ENCODE measurements at regions not wholly inside any gene's neighbourhood (a gene's known extent, or its start where the extent isn't known, plus 50 kb on each side); places are given as distances from the start of the nearest gene placed in this dataset.

- Histone ChIP-seq H3K4me3 (no peak overlapping the region), H3K27me3 (no peaks in the 10 kb centered on the region), H3K4me1 (no peaks in the 10 kb centered on the region), H3K9me3 (replicated peaks) (no peaks in the 10 kb centered on the region), H3K27ac (no peak overlapping the region), H3K36me3 (no peaks in the 10 kb centered on the region)
- DNase-seq: no peak
Measured at GRCh38 chr10:57972783-57973182, 294.9 kb downstream of the IPMK start.

- H3K9me3 ChIP-seq (replicated peaks): no peaks in the 10 kb centered on the region
- no peaks in the 10 kb centered on the region for H3K36me3 ChIP-seq
- no peak overlapping the region for H3K27ac ChIP-seq
- no peaks in the 10 kb centered on the region for H3K4me1 ChIP-seq
- H3K4me3 ChIP-seq: no peak overlapping the region
- H3K27me3 ChIP-seq: no peaks in the 10 kb centered on the region
- DNase-seq: no peak
Measured at GRCh38 chr10:57968328-57969016, 299.2 kb downstream of the IPMK start.

GRCh38 chr10:57964351-57964750 lies 303.3 kb downstream of the IPMK start:
- Histone ChIP-seq H3K27me3 (no peaks in the 10 kb centered on the region), H3K4me1 (no peaks in the 10 kb centered on the region), H3K36me3 (no peaks in the 10 kb centered on the region), H3K27ac (no peak overlapping the region), H3K9me3 (replicated peaks) (no peaks in the 10 kb centered on the region), H3K4me3 (no peak overlapping the region)
- DNase-seq: no peak

GRCh38 chr10:57963546-57963945 lies 304.1 kb downstream of the IPMK start:
- H3K27me3 ChIP-seq: no peaks in the 10 kb centered on the region
- H3K36me3 ChIP-seq: no peaks in the 10 kb centered on the region
- H3K27ac ChIP-seq: no peak overlapping the region
- H3K4me3 ChIP-seq: no peak overlapping the region
- DNase-seq: no peak
- no peaks in the 10 kb centered on the region for H3K9me3 ChIP-seq (replicated peaks)
- no peaks in the 10 kb centered on the region for H3K4me1 ChIP-seq

GRCh38 chr10:57962839-57963238 lies 304.9 kb downstream of the IPMK start:
- Histone ChIP-seq H3K36me3 (no peaks in the 10 kb centered on the region), H3K27me3 (no peaks in the 10 kb centered on the region), H3K27ac (no peak overlapping the region), H3K9me3 (replicated peaks) (no peaks in the 10 kb centered on the region), H3K4me1 (no peaks in the 10 kb centered on the region), H3K4me3 (no peak overlapping the region)
- no peak for DNase-seq

GRCh38 chr10:57961487-57961886 lies 306.2 kb downstream of the IPMK start:
- Histone ChIP-seq H3K4me3 (no peak overlapping the region), H3K4me1 (no peaks in the 10 kb centered on the region), H3K9me3 (replicated peaks) (no peaks in the 10 kb centered on the region), H3K27ac (no peak overlapping the region), H3K27me3 (no peaks in the 10 kb centered on the region), H3K36me3 (no peaks in the 10 kb centered on the region)
- DNase-seq: no peak

GRCh38 chr10:57960406-57960805 lies 307.3 kb downstream of the IPMK start:
- no peaks in the 10 kb centered on the region for H3K9me3 ChIP-seq (replicated peaks)
- no peaks in the 10 kb centered on the region for H3K36me3 ChIP-seq
- no peak overlapping the region for H3K4me3 ChIP-seq
- no peak overlapping the region for H3K27ac ChIP-seq
- no peaks in the 10 kb centered on the region for H3K4me1 ChIP-seq
- DNase-seq: no peak
- no peaks in the 10 kb centered on the region for H3K27me3 ChIP-seq

GRCh38 chr10:57959318-57960006 lies 308.2 kb downstream of the IPMK start:
- no peaks in the 10 kb centered on the region for H3K27me3 ChIP-seq
- no peak for DNase-seq
- no peaks in the 10 kb centered on the region for H3K36me3 ChIP-seq
- no peaks in the 10 kb centered on the region for H3K4me1 ChIP-seq
- H3K4me3 ChIP-seq: no peak overlapping the region
- no peak overlapping the region for H3K27ac ChIP-seq
- no peaks in the 10 kb centered on the region for H3K9me3 ChIP-seq (replicated peaks)

- Histone ChIP-seq H3K27ac (no peak overlapping the region), H3K4me3 (no peak overlapping the region), H3K27me3 (no peaks in the 10 kb centered on the region), H3K36me3 (no peaks in the 10 kb centered on the region), H3K4me1 (no peaks in the 10 kb centered on the region), H3K9me3 (replicated peaks) (no peaks in the 10 kb centered on the region)
- DNase-seq: no peak
Measured at GRCh38 chr10:57955076-57955475, 312.6 kb downstream of the IPMK start.

- Histone ChIP-seq H3K27me3 (no peaks in the 10 kb centered on the region), H3K4me1 (no peaks in the 10 kb centered on the region), H3K27ac (no peak overlapping the region), H3K36me3 (no peaks in the 10 kb centered on the region), H3K4me3 (no peak overlapping the region), H3K9me3 (replicated peaks) (no peaks in the 10 kb centered on the region)
- DNase-seq: no peak
Measured at GRCh38 chr10:57952741-57953140, 315.0 kb downstream of the IPMK start.

GRCh38 chr10:57950442-57950974 lies 317.2 kb downstream of the IPMK start:
- H3K4me1 ChIP-seq: no peaks in the 10 kb centered on the region
- H3K27ac ChIP-seq: no peak overlapping the region
- H3K27me3 ChIP-seq: no peaks in the 10 kb centered on the region
- H3K4me3 ChIP-seq: no peak overlapping the region
- H3K36me3 ChIP-seq: no peaks in the 10 kb centered on the region
- H3K9me3 ChIP-seq (replicated peaks): no peaks in the 10 kb centered on the region
- no peak for DNase-seq

GRCh38 chr10:57948796-57949195 lies 318.9 kb downstream of the IPMK start:
- H3K27me3 ChIP-seq: no peaks in the 10 kb centered on the region
- no peaks in the 10 kb centered on the region for H3K36me3 ChIP-seq
- no peaks in the 10 kb centered on the region for H3K9me3 ChIP-seq (replicated peaks)
- no peak for DNase-seq
- H3K4me1 ChIP-seq: no peaks in the 10 kb centered on the region
- no peak overlapping the region for H3K4me3 ChIP-seq
- H3K27ac ChIP-seq: no peak overlapping the region

- Histone ChIP-seq H3K36me3 (no peaks in the 10 kb centered on the region), H3K27me3 (no peaks in the 10 kb centered on the region), H3K9me3 (replicated peaks) (no peaks in the 10 kb centered on the region), H3K27ac (no peak overlapping the region), H3K4me3 (no peak overlapping the region), H3K4me1 (no peaks in the 10 kb centered on the region)
- no peak for DNase-seq
Measured at GRCh38 chr10:57946833-57947232, 320.9 kb downstream of the IPMK start.

GRCh38 chr10:57943701-57944100 lies 324.0 kb downstream of the IPMK start:
- no peak for DNase-seq
- no peaks in the 10 kb centered on the region for H3K4me1 ChIP-seq
- no peak overlapping the region for H3K4me3 ChIP-seq
- no peaks in the 10 kb centered on the region for H3K9me3 ChIP-seq (replicated peaks)
- no peaks in the 10 kb centered on the region for H3K36me3 ChIP-seq
- H3K27ac ChIP-seq: no peak overlapping the region
- no peaks in the 10 kb centered on the region for H3K27me3 ChIP-seq

- no peaks in the 10 kb centered on the region for H3K36me3 ChIP-seq
- no peaks in the 10 kb centered on the region for H3K27me3 ChIP-seq
- DNase-seq: no peak
- H3K4me3 ChIP-seq: no peak overlapping the region
- no peak overlapping the region for H3K27ac ChIP-seq
- no peaks in the 10 kb centered on the region for H3K4me1 ChIP-seq
- no peaks in the 10 kb centered on the region for H3K9me3 ChIP-seq (replicated peaks)
Measured at GRCh38 chr10:57925045-57925444, 342.6 kb downstream of the IPMK start.

- Histone ChIP-seq H3K9me3 (replicated peaks) (no peaks in the 10 kb centered on the region), H3K36me3 (no peaks in the 10 kb centered on the region), H3K27ac (no peak overlapping the region), H3K27me3 (no peaks in the 10 kb centered on the region), H3K4me3 (no peak overlapping the region), H3K4me1 (no peaks in the 10 kb centered on the region)
- no peak for DNase-seq
Measured at GRCh38 chr10:57921140-57921539, 346.6 kb downstream of the IPMK start.
